H1 (cell line): ENCODE measurements at regions not wholly inside any gene's neighbourhood (a gene's known extent, or its start where the extent isn't known, plus 50 kb on each side); places are given as distances from the start of the nearest gene placed in this dataset.

ENCODE experiments used
- CBX5 ChIP-seq: fragments of 300-800, 300-1000 bp; sonication (generic); IDR thresholded peaks from 2 replicates; pipeline ENCODE4 v1.7.1; 2016; ENCODE audit warnings: antibody characterized with exemption, low read length, low read depth
- CHD2 ChIP-seq: IDR thresholded peaks from 2 replicates; pipeline ENCODE4 v1.6.1; 2012; ENCODE audit warnings: low read length, improper control_type of control experiment
- CREB1 ChIP-seq: IDR thresholded peaks from 2 replicates; pipeline ENCODE4 v1.6.1; 2012; ENCODE audit warnings: inconsistent platforms
- EZH2 ChIP-seq: fragments of 200-600 bp; sonication (generic); IDR thresholded peaks from 2 replicates; pipeline ENCODE4 v1.7.1; 2012; ENCODE audit warnings: low read depth, mild to moderate bottlenecking, moderate library complexity, low read length, inconsistent platforms; ENCODE audit not compliant: severe bottlenecking
- HDAC2 ChIP-seq, 2 experiments: fragments of 300-600 bp in 1 of 2; sonication (generic) in 1 of 2; IDR thresholded peaks; 2 replicates each; pipeline ENCODE4 v1.6.1; 2011 to 2012; ENCODE audit warnings: low read depth in 2 of 2, low read length in 2 of 2, mild to moderate bottlenecking in 2 of 2, moderate library complexity in 2 of 2, borderline replicate concordance in 1 of 2, inconsistent platforms in 1 of 2
- HDAC6 ChIP-seq: IDR thresholded peaks from one replicate; pipeline ENCODE4 v1.7.1; 2012; ENCODE audit warnings: low read depth, mild to moderate bottlenecking, inconsistent platforms, low read length, moderate library complexity
- POLR2A ChIP-seq, 2 experiments: IDR thresholded peaks; 1 replicate in 1 of 2; 2 replicates in 1 of 2; pipeline ENCODE4 v1.6.1; 2011; ENCODE audit warnings: low read depth in 2 of 2, low read length in 2 of 2, mild to moderate bottlenecking in 2 of 2; ENCODE audit errors: control extremely low read depth in 1 of 2
- TBP ChIP-seq: IDR thresholded peaks from 2 replicates; pipeline ENCODE4 v1.6.1; 2011; ENCODE audit warnings: low read depth, low read length, improper control_type of control experiment
- TF ChIP-seq, protein P1 (sequence below), 3 experiments: IDR thresholded peaks; 1 replicate in 2 of 3; 2 replicates in 1 of 3; pipeline versions ENCODE4 v1.5.1 to v1.6.1; 2011; ENCODE audit warnings: low read length in 3 of 3, mild to moderate bottlenecking in 3 of 3, inconsistent platforms in 2 of 3, low read depth in 1 of 3, moderate library complexity in 1 of 3; ENCODE audit not compliant: insufficient read depth in 1 of 3; ENCODE audit errors: control extremely low read depth in 1 of 3
- TF ChIP-seq, protein P2 (sequence below): IDR thresholded peaks from 2 replicates; pipeline ENCODE4 v1.6.1; 2012; ENCODE audit warnings: low read length, inconsistent platforms
- TF ChIP-seq, protein P3 (sequence below): IDR thresholded peaks from 2 replicates; pipeline ENCODE4 v1.6.1; 2011; ENCODE audit warnings: low read depth, mild to moderate bottlenecking, low read length; ENCODE audit not compliant: insufficient read depth

DNA sequence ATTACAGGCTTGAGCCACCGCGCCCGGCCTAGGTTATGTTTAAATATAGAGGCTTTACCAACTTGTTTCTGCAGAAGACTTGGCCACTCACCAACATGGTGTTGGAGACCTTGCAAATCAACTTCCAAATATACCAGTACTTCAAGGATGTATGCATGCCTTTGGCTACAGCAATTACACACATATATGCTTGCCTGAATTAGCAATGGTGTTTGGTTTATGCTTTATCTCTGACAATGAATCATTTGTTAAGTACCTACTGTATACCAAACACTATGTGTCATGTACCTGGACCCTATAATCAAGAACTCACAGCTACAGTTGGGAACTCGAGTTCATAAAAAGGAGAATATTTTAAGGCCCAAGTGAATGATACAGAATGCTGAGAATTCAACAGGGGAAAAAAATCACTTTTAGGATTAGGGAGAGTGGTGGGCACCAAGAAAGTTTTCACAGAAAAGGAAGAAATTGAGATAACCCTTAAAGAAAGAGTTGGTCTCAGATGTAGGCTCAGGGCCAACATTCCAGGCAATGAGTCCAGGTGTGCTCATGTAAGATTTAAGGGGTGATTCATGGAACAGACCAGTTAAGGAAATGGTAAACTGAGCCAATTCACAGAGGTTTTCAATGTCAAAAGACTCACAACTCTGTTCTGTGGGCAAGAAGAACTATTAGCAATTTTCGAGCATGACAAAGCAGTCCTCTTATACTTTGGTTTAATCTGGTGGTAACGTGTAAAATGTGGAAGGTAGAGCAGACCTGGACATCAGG is 98.9 kb downstream of the BCOR start:
- TF ChIP-seq, protein P1, sequence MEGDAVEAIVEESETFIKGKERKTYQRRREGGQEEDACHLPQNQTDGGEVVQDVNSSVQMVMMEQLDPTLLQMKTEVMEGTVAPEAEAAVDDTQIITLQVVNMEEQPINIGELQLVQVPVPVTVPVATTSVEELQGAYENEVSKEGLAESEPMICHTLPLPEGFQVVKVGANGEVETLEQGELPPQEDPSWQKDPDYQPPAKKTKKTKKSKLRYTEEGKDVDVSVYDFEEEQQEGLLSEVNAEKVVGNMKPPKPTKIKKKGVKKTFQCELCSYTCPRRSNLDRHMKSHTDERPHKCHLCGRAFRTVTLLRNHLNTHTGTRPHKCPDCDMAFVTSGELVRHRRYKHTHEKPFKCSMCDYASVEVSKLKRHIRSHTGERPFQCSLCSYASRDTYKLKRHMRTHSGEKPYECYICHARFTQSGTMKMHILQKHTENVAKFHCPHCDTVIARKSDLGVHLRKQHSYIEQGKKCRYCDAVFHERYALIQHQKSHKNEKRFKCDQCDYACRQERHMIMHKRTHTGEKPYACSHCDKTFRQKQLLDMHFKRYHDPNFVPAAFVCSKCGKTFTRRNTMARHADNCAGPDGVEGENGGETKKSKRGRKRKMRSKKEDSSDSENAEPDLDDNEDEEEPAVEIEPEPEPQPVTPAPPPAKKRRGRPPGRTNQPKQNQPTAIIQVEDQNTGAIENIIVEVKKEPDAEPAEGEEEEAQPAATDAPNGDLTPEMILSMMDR (IDR thresholded peaks at IDR 0.05; ENCODE audit: control extremely low read depth in 1 of 3, insufficient read depth in 1 of 3, low read depth in 1 of 3, low read length in 3 of 3), result no peak
- TF ChIP-seq CBX5, result no peak
- TF ChIP-seq, protein P2, sequence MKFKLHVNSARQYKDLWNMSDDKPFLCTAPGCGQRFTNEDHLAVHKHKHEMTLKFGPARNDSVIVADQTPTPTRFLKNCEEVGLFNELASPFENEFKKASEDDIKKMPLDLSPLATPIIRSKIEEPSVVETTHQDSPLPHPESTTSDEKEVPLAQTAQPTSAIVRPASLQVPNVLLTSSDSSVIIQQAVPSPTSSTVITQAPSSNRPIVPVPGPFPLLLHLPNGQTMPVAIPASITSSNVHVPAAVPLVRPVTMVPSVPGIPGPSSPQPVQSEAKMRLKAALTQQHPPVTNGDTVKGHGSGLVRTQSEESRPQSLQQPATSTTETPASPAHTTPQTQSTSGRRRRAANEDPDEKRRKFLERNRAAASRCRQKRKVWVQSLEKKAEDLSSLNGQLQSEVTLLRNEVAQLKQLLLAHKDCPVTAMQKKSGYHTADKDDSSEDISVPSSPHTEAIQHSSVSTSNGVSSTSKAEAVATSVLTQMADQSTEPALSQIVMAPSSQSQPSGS, result no peak
- no peak for TF ChIP-seq CHD2
- TF ChIP-seq CREB1, result no peak
- TF ChIP-seq, protein P3, sequence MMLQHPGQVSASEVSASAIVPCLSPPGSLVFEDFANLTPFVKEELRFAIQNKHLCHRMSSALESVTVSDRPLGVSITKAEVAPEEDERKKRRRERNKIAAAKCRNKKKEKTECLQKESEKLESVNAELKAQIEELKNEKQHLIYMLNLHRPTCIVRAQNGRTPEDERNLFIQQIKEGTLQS, result no peak
- TF ChIP-seq TBP, result no peak
- TF ChIP-seq EZH2, result no peak
- TF ChIP-seq HDAC6, result no peak
- no peak for TF ChIP-seq HDAC2 (IDR thresholded peaks at IDR 0.05; ENCODE audit: borderline replicate concordance in 1 of 2, low read depth in 2 of 2, low read length in 2 of 2)
- TF ChIP-seq POLR2A (IDR thresholded peaks at IDR 0.05; ENCODE audit: control extremely low read depth in 1 of 2, low read depth in 2 of 2, low read length in 2 of 2), result no peak
